Omental fat pad (tissue), 3 donors: ENCODE measurements at regions not wholly inside any gene's neighbourhood (a gene's known extent, or its start where the extent isn't known, plus 50 kb on each side); places are given as distances from the start of the nearest gene placed in this dataset.

ENCODE experiments used
- ATAC-seq: fragments of 150-250 bp; one replicate; pipeline ENCODE4 v1.9.1; 2016; ENCODE audit warnings: mild to moderate bottlenecking, moderate library complexity; ENCODE audit not compliant: low FRiP score
- DNase-seq: peaks from one replicate; pipeline ENCODE4 v3.0.0-alpha.2; 2019; ENCODE audit warnings: low spot score
- TF ChIP-seq, protein P1 (sequence below), 3 donors: fragments of 450-650 bp; IDR thresholded peaks; one replicate each; pipeline ENCODE4 v1.5.1; 2016 to 2017; ENCODE audit warnings: antibody characterized with exemption in 3 of 3, mild to moderate bottlenecking in 3 of 3, moderate library complexity in 2 of 3

DNA sequence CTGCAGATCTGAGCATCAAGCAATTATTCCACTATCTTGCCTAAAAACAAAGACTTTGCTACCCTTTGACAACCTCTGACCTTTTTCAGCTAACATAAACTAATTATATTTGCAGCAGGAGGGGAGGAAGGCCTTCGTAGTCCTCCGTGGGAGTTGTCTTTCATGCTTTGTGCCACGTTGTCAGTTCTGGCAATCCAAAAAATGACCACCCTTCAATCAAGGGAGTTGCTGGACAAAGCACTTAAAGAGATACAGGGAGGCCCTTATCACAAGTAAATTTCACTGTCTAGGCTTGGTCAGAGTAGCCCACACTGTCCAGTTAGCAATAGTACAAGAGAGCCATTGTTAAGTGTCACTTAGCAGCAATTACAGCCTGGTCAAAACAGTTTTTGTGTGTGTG lies 578.9 kb downstream of the HAO1 start:
- TF ChIP-seq, protein P1, sequence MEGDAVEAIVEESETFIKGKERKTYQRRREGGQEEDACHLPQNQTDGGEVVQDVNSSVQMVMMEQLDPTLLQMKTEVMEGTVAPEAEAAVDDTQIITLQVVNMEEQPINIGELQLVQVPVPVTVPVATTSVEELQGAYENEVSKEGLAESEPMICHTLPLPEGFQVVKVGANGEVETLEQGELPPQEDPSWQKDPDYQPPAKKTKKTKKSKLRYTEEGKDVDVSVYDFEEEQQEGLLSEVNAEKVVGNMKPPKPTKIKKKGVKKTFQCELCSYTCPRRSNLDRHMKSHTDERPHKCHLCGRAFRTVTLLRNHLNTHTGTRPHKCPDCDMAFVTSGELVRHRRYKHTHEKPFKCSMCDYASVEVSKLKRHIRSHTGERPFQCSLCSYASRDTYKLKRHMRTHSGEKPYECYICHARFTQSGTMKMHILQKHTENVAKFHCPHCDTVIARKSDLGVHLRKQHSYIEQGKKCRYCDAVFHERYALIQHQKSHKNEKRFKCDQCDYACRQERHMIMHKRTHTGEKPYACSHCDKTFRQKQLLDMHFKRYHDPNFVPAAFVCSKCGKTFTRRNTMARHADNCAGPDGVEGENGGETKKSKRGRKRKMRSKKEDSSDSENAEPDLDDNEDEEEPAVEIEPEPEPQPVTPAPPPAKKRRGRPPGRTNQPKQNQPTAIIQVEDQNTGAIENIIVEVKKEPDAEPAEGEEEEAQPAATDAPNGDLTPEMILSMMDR (IDR thresholded peaks at IDR 0.05) = no peak
- DNase-seq (no peak), ATAC-seq (no peak)

DNA sequence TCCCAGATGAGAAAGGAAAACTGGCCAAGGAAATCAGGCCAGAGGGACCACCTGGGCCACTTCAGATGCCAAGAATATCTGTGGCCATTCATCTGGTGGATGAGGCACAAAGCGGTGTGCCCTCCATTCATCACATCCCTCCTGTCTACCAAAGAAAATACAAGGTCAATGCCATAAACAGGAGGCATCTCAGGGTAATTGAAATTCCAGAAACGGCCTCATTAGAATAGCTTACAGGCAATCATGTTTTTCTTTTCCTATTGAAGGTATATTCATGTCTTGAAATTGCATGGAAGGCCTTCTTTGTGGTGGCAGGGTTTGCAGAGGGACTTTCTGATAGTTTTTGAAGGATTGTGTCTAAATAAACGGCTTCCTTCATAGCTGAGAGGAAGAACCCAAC lies 578.3 kb downstream of the HAO1 start:
- TF ChIP-seq, protein P1 (IDR thresholded peaks at IDR 0.05) = no peak
- no peak for DNase-seq
- no peak for ATAC-seq

DNA sequence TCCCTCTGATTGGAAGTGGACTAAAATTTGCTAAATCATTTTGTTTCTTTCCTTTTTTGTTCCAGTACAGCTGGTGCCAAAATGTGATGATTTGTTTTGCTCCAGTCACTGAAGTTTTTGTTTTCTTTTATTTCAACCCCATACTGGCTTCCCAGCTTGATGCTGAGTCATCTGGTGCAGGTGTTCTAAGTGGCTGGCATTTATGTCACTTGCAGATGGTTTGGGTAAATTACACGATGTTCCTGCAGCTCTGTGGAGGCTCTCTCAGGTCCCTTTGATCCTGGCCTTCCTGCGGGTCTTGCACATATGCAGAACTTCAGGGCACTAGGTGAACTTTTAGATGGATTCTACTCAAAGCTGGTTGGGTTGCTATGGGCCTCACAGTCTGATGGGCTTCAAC lies 577.7 kb downstream of the HAO1 start:
- TF ChIP-seq, protein P1 (IDR thresholded peaks at IDR 0.05) = no peak
- DNase-seq = no peak

DNA sequence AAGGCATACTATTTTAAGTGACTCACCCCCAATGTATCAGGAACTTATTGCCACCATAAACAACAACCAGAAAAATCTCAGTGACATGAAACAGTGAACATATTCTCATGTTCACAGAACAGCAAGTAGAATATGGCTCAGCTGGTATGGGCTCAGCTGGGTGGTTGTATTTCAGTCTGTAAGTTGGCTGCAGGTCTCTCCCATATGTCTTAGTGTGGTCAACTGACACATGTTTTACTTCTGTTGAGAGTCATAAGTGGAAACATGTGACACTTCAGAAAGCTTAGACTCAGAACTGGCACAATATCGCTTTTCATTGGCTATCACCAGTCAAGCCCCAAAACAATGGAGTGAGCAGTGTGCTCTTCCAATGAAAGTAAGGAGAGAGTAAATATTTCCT lies 574.1 kb downstream of the HAO1 start:
- TF ChIP-seq, protein P1 (IDR thresholded peaks at IDR 0.05) = no peak
- DNase-seq = no peak
- no peak for ATAC-seq

More for the DNA sequence above, 577.7 kb downstream of the HAO1 start:
- ATAC-seq = no peak

- ATAC-seq (no peak), DNase-seq (no peak)
- TF ChIP-seq, protein P1 (IDR thresholded peaks at IDR 0.05) = no peak
These were observed 568.6 kb downstream of the HAO1 start for GRCh38 chr20:7371518-7372163.

DNA sequence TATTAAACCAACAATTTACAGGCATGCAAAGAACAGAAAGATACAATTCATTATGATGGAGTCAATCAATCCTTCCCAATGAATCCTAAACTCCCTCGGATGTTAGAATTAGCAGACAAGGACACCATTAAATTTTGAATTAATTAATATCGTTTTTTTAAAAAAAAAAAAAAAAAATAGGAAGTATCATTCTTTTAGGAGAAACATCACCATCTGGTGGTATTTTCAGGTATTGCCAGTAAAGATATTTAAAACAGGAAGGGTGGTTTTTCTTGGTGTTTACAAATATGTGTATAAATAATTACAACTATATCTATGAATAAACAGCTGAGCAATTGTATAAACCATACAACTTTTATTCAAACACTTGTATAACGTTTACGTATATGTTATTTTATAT lies 564.4 kb downstream of the HAO1 start:
- TF ChIP-seq, protein P1 (IDR thresholded peaks at IDR 0.05) = no peak
- ATAC-seq = no peak

GRCh38 chr20:7378864-7379605 lies 561.2 kb downstream of the HAO1 start:
- TF ChIP-seq, protein P1 (IDR thresholded peaks at IDR 0.05) = no peak
- DNase-seq = no peak
- ATAC-seq = no peak

More for the DNA sequence above, 564.4 kb downstream of the HAO1 start:
- DNase-seq = no peak
